Keratinocyte (primary cell): ENCODE measurements at regions not wholly inside any gene's neighbourhood (a gene's known extent, or its start where the extent isn't known, plus 50 kb on each side); places are given as distances from the start of the nearest gene placed in this dataset.

Experiments
- EZH2 ChIP-seq: IDR thresholded peaks from one replicate; pipeline ENCODE4 v1.6.1; 2012; ENCODE audit warnings: inconsistent platforms, mild to moderate bottlenecking, low read length, moderate library complexity
- TF ChIP-seq, protein P1 (sequence below), 3 experiments: IDR thresholded peaks in 1 of 3; conservative IDR thresholded peaks in 1 of 3; optimal IDR thresholded peaks in 1 of 3; 2 replicates in 2 of 3; 3 replicates in 1 of 3; pipeline versions ENCODE3 to v1.5.1; 2011; ENCODE audit warnings: low read length in 3 of 3, mild to moderate bottlenecking in 3 of 3, moderate library complexity in 2 of 3, control low read depth in 1 of 3, inconsistent platforms in 1 of 3; ENCODE audit not compliant: insufficient read depth in 2 of 3; ENCODE audit errors: extremely low read depth in 1 of 3

GRCh38 chr13:44063467-44063866 lies 183.8 kb downstream of the LACC1 start:
- TF ChIP-seq, protein P1, sequence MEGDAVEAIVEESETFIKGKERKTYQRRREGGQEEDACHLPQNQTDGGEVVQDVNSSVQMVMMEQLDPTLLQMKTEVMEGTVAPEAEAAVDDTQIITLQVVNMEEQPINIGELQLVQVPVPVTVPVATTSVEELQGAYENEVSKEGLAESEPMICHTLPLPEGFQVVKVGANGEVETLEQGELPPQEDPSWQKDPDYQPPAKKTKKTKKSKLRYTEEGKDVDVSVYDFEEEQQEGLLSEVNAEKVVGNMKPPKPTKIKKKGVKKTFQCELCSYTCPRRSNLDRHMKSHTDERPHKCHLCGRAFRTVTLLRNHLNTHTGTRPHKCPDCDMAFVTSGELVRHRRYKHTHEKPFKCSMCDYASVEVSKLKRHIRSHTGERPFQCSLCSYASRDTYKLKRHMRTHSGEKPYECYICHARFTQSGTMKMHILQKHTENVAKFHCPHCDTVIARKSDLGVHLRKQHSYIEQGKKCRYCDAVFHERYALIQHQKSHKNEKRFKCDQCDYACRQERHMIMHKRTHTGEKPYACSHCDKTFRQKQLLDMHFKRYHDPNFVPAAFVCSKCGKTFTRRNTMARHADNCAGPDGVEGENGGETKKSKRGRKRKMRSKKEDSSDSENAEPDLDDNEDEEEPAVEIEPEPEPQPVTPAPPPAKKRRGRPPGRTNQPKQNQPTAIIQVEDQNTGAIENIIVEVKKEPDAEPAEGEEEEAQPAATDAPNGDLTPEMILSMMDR (optimal IDR thresholded peaks at IDR 0.05 in 1 of 3, IDR thresholded peaks at IDR 0.05 in 1 of 3, conservative IDR thresholded peaks at IDR 0.05 in 1 of 3; ENCODE audit: extremely low read depth in 1 of 3, insufficient read depth in 2 of 3, low read length in 3 of 3): no peak
- no peak for TF ChIP-seq EZH2
